Glutamatergic neuron (in vitro differentiated cells): ENCODE measurements at regions not wholly inside any gene's neighbourhood (a gene's known extent, or its start where the extent isn't known, plus 50 kb on each side); places are given as distances from the start of the nearest gene placed in this dataset.

Experiments used
- DNase-seq: peaks from one replicate; pipeline ENCODE4 v3.0.0; 2022
- H3K27ac Mint-ChIP-seq: one replicate; pipeline ENCODE4 v1.8.0; 2020; ENCODE audit warnings: mild to moderate bottlenecking, mixed read lengths, inconsistent platforms; ENCODE audit not compliant: unreplicated experiment
- H3K27me3 Mint-ChIP-seq: one replicate; pipeline ENCODE4 v1.8.0; 2020; ENCODE audit warnings: mild to moderate bottlenecking, moderate library complexity, mixed read lengths, inconsistent platforms; ENCODE audit not compliant: unreplicated experiment
- H3K36me3 Mint-ChIP-seq: one replicate; pipeline ENCODE4 v1.8.0; 2020; ENCODE audit warnings: mild to moderate bottlenecking, mixed read lengths, inconsistent platforms; ENCODE audit not compliant: unreplicated experiment
- H3K4me1 Mint-ChIP-seq: one replicate; pipeline ENCODE4 v1.8.0; 2020; ENCODE audit warnings: mild to moderate bottlenecking, low read depth, mixed read lengths, inconsistent platforms; ENCODE audit not compliant: unreplicated experiment
- H3K4me3 Mint-ChIP-seq: one replicate; pipeline ENCODE4 v1.8.0; 2020; ENCODE audit warnings: mild to moderate bottlenecking, mixed read lengths, inconsistent platforms; ENCODE audit not compliant: unreplicated experiment
- H3K9me3 Mint-ChIP-seq: one replicate; pipeline ENCODE4 v1.8.0; 2020; ENCODE audit warnings: mild to moderate bottlenecking, moderate library complexity, mixed read lengths, inconsistent platforms; ENCODE audit not compliant: unreplicated experiment
- CTCF ChIP-seq: fragments of 200-600 bp; sonication (generic); IDR thresholded peaks from one replicate; pipeline ENCODE4 v1.5.0; 2021; ENCODE audit not compliant: partially characterized antibody, unreplicated experiment

GRCh38 chr3:35088943-35089342 lies 550.4 kb upstream of the ARPP21 start:
- H3K27ac Mint-ChIP-seq: no peak overlapping the region
- DNase-seq: no peak
- H3K9me3 Mint-ChIP-seq: no peaks in the 10 kb centered on the region
- TF ChIP-seq CTCF: no peak
- no peaks in the 10 kb centered on the region for H3K27me3 Mint-ChIP-seq
- peaks cover 10% of the 10 kb centered on the region for H3K36me3 Mint-ChIP-seq
- H3K4me3 Mint-ChIP-seq: no peak overlapping the region
- H3K4me1 Mint-ChIP-seq: no peaks in the 10 kb centered on the region

GRCh38 chr3:35114686-35115085 lies 524.6 kb upstream of the ARPP21 start:
- H3K4me3 Mint-ChIP-seq: no peak overlapping the region
- no peaks in the 10 kb centered on the region for H3K9me3 Mint-ChIP-seq
- H3K27ac Mint-ChIP-seq: no peak overlapping the region
- no peak for TF ChIP-seq CTCF
- no peaks in the 10 kb centered on the region for H3K36me3 Mint-ChIP-seq
- no peaks in the 10 kb centered on the region for H3K27me3 Mint-ChIP-seq
- DNase-seq: no peak
- H3K4me1 Mint-ChIP-seq: no peaks in the 10 kb centered on the region

- TF ChIP-seq CTCF: no peak
- Mint-ChIP-seq H3K27ac (no peak overlapping the region), H3K9me3 (no peaks in the 10 kb centered on the region), H3K4me3 (no peak overlapping the region), H3K36me3 (no peaks in the 10 kb centered on the region), H3K27me3 (no peaks in the 10 kb centered on the region), H3K4me1 (no peaks in the 10 kb centered on the region)
- no peak for DNase-seq
These were observed 519.3 kb upstream of the ARPP21 start for GRCh38 chr3:35120026-35120425.

GRCh38 chr3:35137612-35138011 lies 501.7 kb upstream of the ARPP21 start:
- no peaks in the 10 kb centered on the region for H3K9me3 Mint-ChIP-seq
- no peak for DNase-seq
- no peak overlapping the region for H3K27ac Mint-ChIP-seq
- no peaks in the 10 kb centered on the region for H3K4me1 Mint-ChIP-seq
- H3K36me3 Mint-ChIP-seq: no peaks in the 10 kb centered on the region
- no peak overlapping the region for H3K4me3 Mint-ChIP-seq
- no peak for TF ChIP-seq CTCF
- no peaks in the 10 kb centered on the region for H3K27me3 Mint-ChIP-seq

GRCh38 chr3:35141406-35141805 lies 497.9 kb upstream of the ARPP21 start:
- Mint-ChIP-seq H3K9me3 (no peaks in the 10 kb centered on the region), H3K27me3 (no peaks in the 10 kb centered on the region), H3K36me3 (no peaks in the 10 kb centered on the region), H3K4me1 (peaks cover 1% of the 10 kb centered on the region), H3K27ac (no peak overlapping the region), H3K4me3 (no peak overlapping the region)
- DNase-seq: no peak
- TF ChIP-seq CTCF: no peak
